HCT116 (cell line): ENCODE measurements at regions not wholly inside any gene's neighbourhood (a gene's known extent, or its start where the extent isn't known, plus 50 kb on each side); places are given as distances from the start of the nearest gene placed in this dataset.

Source experiments
- ATAC-seq: fragments of 200-7000 bp; cut with Tn5 transposase; 2 replicates; pipeline ENCODE4 v1.9.1; 2020; ENCODE audit warnings: mild to moderate bottlenecking, moderate library complexity
- BruUV-seq: library from RNA; stranded (reverse); fragments of 400-500 nt; replicated peaks from 2 replicates; lab custom pipeline; 2021; lab: Mats Ljungman, UMichigan
- CTCF ChIA-PET: fragments of 300-600 bp; sonication (Branson Sonifier 250); formaldehyde crosslinking; loops from one replicate; lab custom pipeline; 2021; ENCODE audit warnings: antibody characterized with exemption; lab: Charles Lee
- POLR2A ChIA-PET: fragments of 300-600, 350-600 bp; sonication (Branson Sonifier 250); formaldehyde crosslinking; loops from one replicate; lab custom pipeline; 2021; ENCODE audit warnings: antibody characterized with exemption; lab: Charles Lee
- RAD21 ChIA-PET, 2 experiments: fragments of 300-600 bp; sonication (Branson Sonifier 250); formaldehyde crosslinking; loops; one replicate each; lab custom pipeline; 2023; ENCODE audit warnings: low total read pairs in 2 of 2; ENCODE audit not compliant: uncharacterized antibody in 2 of 2, unreplicated experiment in 2 of 2, low non-redundant PET in 1 of 2; lab: Charles Lee
- DNase-seq: peaks from one replicate; pipeline ENCODE4 v3.0.0-alpha.2; 2010; ENCODE audit warnings: low read depth, low spot score
- H2AFZ ChIP-seq: fragments of 200-600 bp; shearing (Covaris generic), sonication (generic); 2 replicates; pipeline ENCODE4 v1.6.1; 2017; ENCODE audit warnings: low read depth, mixed run types, mixed read lengths, antibody characterized with exemption, low read length; ENCODE audit not compliant: poor library complexity, severe bottlenecking
- H3K27ac ChIP-seq: 2 replicates; pipeline ENCODE4 v1.5.1; 2012; ENCODE audit warnings: low read depth, low read length
- H3K27me3 ChIP-seq: fragments of 200-600 bp; sonication (generic); 2 replicates; pipeline ENCODE4 v1.6.1; 2016; ENCODE audit warnings: mixed run types, low read length, mixed read lengths; ENCODE audit not compliant: insufficient read depth
- H3K36me3 ChIP-seq, 2 experiments: fragments of 200-500 bp in 1 of 2; fragments of 200-600 bp in 1 of 2; sonication (Bioruptor generic) in 1 of 2; sonication (generic) in 1 of 2; 2 replicates each; pipeline versions ENCODE4 v1.5.1 to v1.6.1; 2014 to 2016; ENCODE audit warnings: low read length in 2 of 2, inconsistent platforms in 1 of 2, mixed read lengths in 1 of 2, mixed run types in 1 of 2; ENCODE audit not compliant: insufficient read depth in 2 of 2, control insufficient read depth in 1 of 2
- H3K4me1 ChIP-seq, 2 experiments: fragments of 200-600 bp in 1 of 2; sonication (generic) in 1 of 2; 2 replicates each; pipeline versions ENCODE4 v1.5.1 to v1.6.1; 2012 to 2017; ENCODE audit warnings: low read length in 2 of 2, inconsistent platforms in 1 of 2, mild to moderate bottlenecking in 1 of 2, mixed read lengths in 1 of 2, mixed run types in 1 of 2, moderate library complexity in 1 of 2; ENCODE audit not compliant: insufficient read depth in 2 of 2, control insufficient read depth in 1 of 2
- H3K4me2 ChIP-seq: fragments of 200-600 bp; sonication (generic); 2 replicates; pipeline ENCODE4 v1.6.1; 2017; ENCODE audit warnings: mixed run types, low read length, mixed read lengths
- H3K4me3 ChIP-seq, 2 experiments: fragments of 200-600 bp in 1 of 2; sonication (generic) in 1 of 2; replicated peaks in 1 of 2; 2 replicates each; pipeline ENCODE4 v1.5.1; 2011 to 2016; ENCODE audit warnings: low read length in 2 of 2, control low read depth in 1 of 2, low read depth in 1 of 2, mild to moderate bottlenecking in 1 of 2, mixed read lengths in 1 of 2, mixed run types in 1 of 2
- H3K79me2 ChIP-seq: fragments of 200-600 bp; sonication (generic); 2 replicates; pipeline ENCODE4 v1.6.1; 2017; ENCODE audit warnings: mild to moderate bottlenecking, mixed run types, low read length, moderate library complexity, mixed read lengths; ENCODE audit not compliant: insufficient read depth
- H3K9ac ChIP-seq: fragments of 200-600 bp; sonication (generic); 2 replicates; pipeline ENCODE4 v1.6.1; 2016; ENCODE audit warnings: low read length, mixed read lengths
- H3K9me2 ChIP-seq: fragments of 200-600 bp; sonication (generic), shearing (Covaris generic); 2 replicates; pipeline ENCODE4 v1.6.1; 2017; ENCODE audit warnings: mixed run types, mild to moderate bottlenecking, moderate library complexity; ENCODE audit not compliant: insufficient read depth
- H3K9me3 ChIP-seq, 2 experiments: fragments of 200-500 bp in 1 of 2; fragments of 200-600 bp in 1 of 2; sonication (Bioruptor generic) in 1 of 2; sonication (generic) in 1 of 2; 2 replicates each; pipeline ENCODE4 v1.6.1; 2014 to 2017; ENCODE audit warnings: low read length in 2 of 2, mixed read lengths in 2 of 2, inconsistent platforms in 1 of 2, low read depth in 1 of 2, mild to moderate bottlenecking in 1 of 2, mixed run types in 1 of 2, moderate library complexity in 1 of 2; ENCODE audit not compliant: control insufficient read depth in 1 of 2, insufficient read depth in 1 of 2
- H4K20me1 ChIP-seq: fragments of 200-600 bp; sonication (generic), shearing (Covaris generic); 2 replicates; pipeline ENCODE4 v1.6.1; 2017; ENCODE audit warnings: mixed run types, mild to moderate bottlenecking, moderate library complexity; ENCODE audit not compliant: insufficient read depth
- ATF3 ChIP-seq: IDR thresholded peaks from 2 replicates; pipeline ENCODE4 v1.6.1; 2012
- CBX3 ChIP-seq: IDR thresholded peaks from 2 replicates; pipeline ENCODE4 v1.6.1; 2012; ENCODE audit warnings: low read depth
- CEBPB ChIP-seq: IDR thresholded peaks from 2 replicates; pipeline ENCODE4 v1.6.1; 2012; ENCODE audit warnings: low read depth
- CTCF ChIP-seq, 3 experiments: fragments of 200-600 bp in 1 of 3; sonication (generic) in 1 of 3; IDR thresholded peaks in 2 of 3; conservative IDR thresholded peaks in 1 of 3; 2 replicates each; pipeline ENCODE4 v1.5.1; 2012 to 2017; ENCODE audit warnings: low read depth in 2 of 3, low read length in 2 of 3, antibody characterized with exemption in 1 of 3, borderline replicate concordance in 1 of 3, control low read depth in 1 of 3, mild to moderate bottlenecking in 1 of 3, mixed read lengths in 1 of 3, mixed run types in 1 of 3, moderate library complexity in 1 of 3; ENCODE audit not compliant: insufficient read depth in 1 of 3
- EGR1 ChIP-seq: IDR thresholded peaks from 2 replicates; pipeline ENCODE4 v1.6.1; 2012; ENCODE audit warnings: low read depth
- ELF1 ChIP-seq: IDR thresholded peaks from 2 replicates; pipeline ENCODE4 v1.6.1; 2012; ENCODE audit warnings: low read depth, borderline replicate concordance
- EZH2phosphoT487 ChIP-seq: fragments of 200-600 bp; IDR thresholded peaks from 2 replicates; pipeline ENCODE4 v1.6.1; 2018; ENCODE audit warnings: antibody characterized with exemption, borderline replicate concordance
- JUND ChIP-seq: IDR thresholded peaks from 2 replicates; pipeline ENCODE4 v1.6.1; 2012
- MAX ChIP-seq: IDR thresholded peaks from 2 replicates; pipeline ENCODE4 v1.6.1; 2012
- POLR2AphosphoS5 ChIP-seq: IDR thresholded peaks from 2 replicates; pipeline ENCODE4 v1.6.1; 2011; ENCODE audit warnings: mild to moderate bottlenecking, low read depth, low read length, moderate library complexity
- REST ChIP-seq: IDR thresholded peaks from 2 replicates; pipeline ENCODE4 v1.6.1; 2012; ENCODE audit warnings: low read depth
- SIN3A ChIP-seq: IDR thresholded peaks from 2 replicates; pipeline ENCODE4 v1.6.1; 2012; ENCODE audit warnings: low read depth
- SP1 ChIP-seq: IDR thresholded peaks from 2 replicates; pipeline ENCODE4 v1.6.1; 2012; ENCODE audit warnings: low read depth
- TCF7L2 ChIP-seq: IDR thresholded peaks from 2 replicates; pipeline ENCODE4 v1.7.0; 2011; ENCODE audit warnings: borderline replicate concordance, inconsistent platforms; ENCODE audit not compliant: insufficient read depth, insufficient read length; ENCODE audit errors: extremely low read depth
- YY1 ChIP-seq: IDR thresholded peaks from 2 replicates; pipeline ENCODE4 v1.6.1; 2011; ENCODE audit warnings: low read length, low read depth, moderate library complexity, mild to moderate bottlenecking; ENCODE audit not compliant: insufficient replicate concordance; ENCODE audit errors: extremely low read depth
- ZFX ChIP-seq: fragments of 450-650 bp; IDR thresholded peaks from 2 replicates; pipeline ENCODE4 v1.6.1; 2017
- ZNF274 ChIP-seq: fragments of 200-500 bp; sonication (Bioruptor generic); IDR thresholded peaks from 2 replicates; pipeline ENCODE4 v1.6.1; 2014; ENCODE audit warnings: mild to moderate bottlenecking, low read depth, low read length, inconsistent platforms
- intact Hi-C: fragments of 100-400 bp; cut with micrococcal nuclease; formaldehyde crosslinking; loops from 2 replicates; pipeline ENCODE4 v1.10.0; 2022

GRCh38 chr3:102570511-102570910 lies 135.7 kb downstream of the ZPLD1 start (continued):
- TF ChIP-seq POLR2AphosphoS5, result no peak
- TF ChIP-seq ELF1, result no peak
- TF ChIP-seq YY1, result no peak

GRCh38 chr3:102571006-102571405 lies 136.2 kb downstream of the ZPLD1 start:
- H3K9me2 ChIP-seq, result no peaks in the 10 kb centered on the region
- RAD21 ChIA-PET, result no interaction called here
- H3K79me2 ChIP-seq, result no peaks in the 10 kb centered on the region
- no peak overlapping the region for H3K9ac ChIP-seq
- intact Hi-C loops, result no loop called here
- no peak overlapping the region for H3K4me2 ChIP-seq
- no peak overlapping the region for H2AFZ ChIP-seq
- no TSS peak for BruUV-seq
- POLR2A ChIA-PET, result no interaction called here
- no peaks in the 10 kb centered on the region for H3K36me3 ChIP-seq
- H3K9me3 ChIP-seq, result no peaks in the 10 kb centered on the region
- no peak overlapping the region for H3K4me3 ChIP-seq
- DNase-seq, result no peak
- no peaks in the 10 kb centered on the region for H4K20me1 ChIP-seq
- CTCF ChIA-PET, result no interaction called here
- H3K27me3 ChIP-seq, result no peaks in the 10 kb centered on the region
- no peak for ATAC-seq
- TF ChIP-seq CTCF (IDR thresholded peaks at IDR 0.05 in 2 of 3, conservative IDR thresholded peaks at IDR 0.05 in 1 of 3; ENCODE audit: borderline replicate concordance in 1 of 3, insufficient read depth in 1 of 3, low read depth in 2 of 3, low read length in 2 of 3), result no peak
- TF ChIP-seq EGR1, result no peak
- TF ChIP-seq ATF3, result no peak
- no peak for TF ChIP-seq TCF7L2
- TF ChIP-seq CBX3, result no peak
- TF ChIP-seq SP1, result no peak
- no peak for TF ChIP-seq CEBPB
- no peak for TF ChIP-seq REST
- no peak for TF ChIP-seq MAX
- no peak for TF ChIP-seq EZH2phosphoT487
- TF ChIP-seq ZFX, result no peak
- no peak for TF ChIP-seq SIN3A
- TF ChIP-seq YY1, result no peak
- TF ChIP-seq JUND, result no peak
- TF ChIP-seq ZNF274, result no peak
- no peaks in the 10 kb centered on the region for H3K4me1 ChIP-seq
- no peak overlapping the region for H3K27ac ChIP-seq
